Keratinocyte (primary cell): ENCODE measurements at regions not wholly inside any gene's neighbourhood (a gene's known extent, or its start where the extent isn't known, plus 50 kb on each side); places are given as distances from the start of the nearest gene placed in this dataset.
"Not testable (repeated sequence)": the region's sequence is repeated elsewhere in the genome, so short reads cannot be mapped to it uniquely, and the experiment has no call there.

Experiments
- DNase-seq: peaks from one replicate; pipeline ENCODE4 v3.0.0-alpha.2; 2011; ENCODE audit warnings: low read depth, missing footprints, low spot score
- FAIRE-seq: peaks from 2 replicates; lab custom pipeline; 2011; peaks lifted over from hg19 to GRCh38; lab: Jason Lieb, UNC
- H2AFZ ChIP-seq: 2 replicates; pipeline ENCODE4 v1.6.0; 2012; ENCODE audit warnings: low read length, control low read depth, inconsistent platforms; ENCODE audit not compliant: control insufficient read depth
- H3K27ac ChIP-seq: 2 replicates; pipeline ENCODE4 v1.5.1; 2011; ENCODE audit warnings: low read length; ENCODE audit not compliant: control insufficient read depth, insufficient read depth
- H3K27me3 ChIP-seq: 3 replicates; pipeline ENCODE4 v1.6.0; 2011; ENCODE audit warnings: low read length; ENCODE audit not compliant: control insufficient read depth, insufficient read depth; ENCODE audit errors: extremely low read depth
- H3K36me3 ChIP-seq, 2 experiments: 2 replicates in 1 of 2; 3 replicates in 1 of 2; pipeline ENCODE4 v1.5.1; 2011; ENCODE audit warnings: low read length in 2 of 2, mild to moderate bottlenecking in 1 of 2; ENCODE audit not compliant: control insufficient read depth in 2 of 2, insufficient read depth in 2 of 2; ENCODE audit errors: extremely low read depth in 1 of 2
- H3K4me1 ChIP-seq: 3 replicates; pipeline ENCODE4 v1.5.1; 2011; ENCODE audit warnings: low read length; ENCODE audit not compliant: control insufficient read depth, insufficient read depth; ENCODE audit errors: extremely low read depth
- H3K4me2 ChIP-seq: 3 replicates; pipeline ENCODE4 v1.6.0; 2011; ENCODE audit warnings: low read depth, low read length; ENCODE audit not compliant: control insufficient read depth, insufficient read depth; ENCODE audit errors: extremely low read depth
- H3K4me3 ChIP-seq, 3 experiments: fragments of 200-600 bp in 1 of 3; sonication (generic) in 1 of 3; 2 replicates in 2 of 3; 3 replicates in 1 of 3; pipeline ENCODE4 v1.5.1; 2011 to 2016; ENCODE audit warnings: low read length in 3 of 3, mild to moderate bottlenecking in 3 of 3, control low read depth in 2 of 3, inconsistent platforms in 1 of 3, low read depth in 1 of 3, mixed read lengths in 1 of 3, mixed run types in 1 of 3, moderate library complexity in 1 of 3; ENCODE audit not compliant: control insufficient read depth in 2 of 3, insufficient read depth in 2 of 3; ENCODE audit errors: extremely low read depth in 1 of 3
- H3K79me2 ChIP-seq: 2 replicates; pipeline ENCODE4 v1.6.0; 2012; ENCODE audit warnings: low read length; ENCODE audit not compliant: control insufficient read depth, insufficient read depth
- H3K9ac ChIP-seq: 3 replicates; pipeline ENCODE4 v1.6.0; 2011; ENCODE audit warnings: low read length; ENCODE audit not compliant: control insufficient read depth, insufficient read depth; ENCODE audit errors: extremely low read depth
- H3K9me1 ChIP-seq: 3 replicates; pipeline ENCODE4 v1.6.0; 2011; ENCODE audit warnings: low read length; ENCODE audit not compliant: control insufficient read depth, insufficient read depth; ENCODE audit errors: extremely low read depth
- H3K9me3 ChIP-seq: 2 replicates; pipeline ENCODE4 v1.5.1; 2012; ENCODE audit warnings: low read depth, low read length; ENCODE audit not compliant: control insufficient read depth
- H4K20me1 ChIP-seq: 3 replicates; pipeline ENCODE4 v1.6.0; 2011; ENCODE audit warnings: low read length; ENCODE audit not compliant: control insufficient read depth, insufficient read depth; ENCODE audit errors: extremely low read depth
- dilution Hi-C: fragments of 300-500 bp; cut with MboI; formaldehyde crosslinking; loops from one replicate; pipeline ENCODE4 v1.7.0; 2020; ENCODE audit warnings: low sequenced_read_pairs; ENCODE audit not compliant: extremely low pct_ligation_motif_present

DNA sequence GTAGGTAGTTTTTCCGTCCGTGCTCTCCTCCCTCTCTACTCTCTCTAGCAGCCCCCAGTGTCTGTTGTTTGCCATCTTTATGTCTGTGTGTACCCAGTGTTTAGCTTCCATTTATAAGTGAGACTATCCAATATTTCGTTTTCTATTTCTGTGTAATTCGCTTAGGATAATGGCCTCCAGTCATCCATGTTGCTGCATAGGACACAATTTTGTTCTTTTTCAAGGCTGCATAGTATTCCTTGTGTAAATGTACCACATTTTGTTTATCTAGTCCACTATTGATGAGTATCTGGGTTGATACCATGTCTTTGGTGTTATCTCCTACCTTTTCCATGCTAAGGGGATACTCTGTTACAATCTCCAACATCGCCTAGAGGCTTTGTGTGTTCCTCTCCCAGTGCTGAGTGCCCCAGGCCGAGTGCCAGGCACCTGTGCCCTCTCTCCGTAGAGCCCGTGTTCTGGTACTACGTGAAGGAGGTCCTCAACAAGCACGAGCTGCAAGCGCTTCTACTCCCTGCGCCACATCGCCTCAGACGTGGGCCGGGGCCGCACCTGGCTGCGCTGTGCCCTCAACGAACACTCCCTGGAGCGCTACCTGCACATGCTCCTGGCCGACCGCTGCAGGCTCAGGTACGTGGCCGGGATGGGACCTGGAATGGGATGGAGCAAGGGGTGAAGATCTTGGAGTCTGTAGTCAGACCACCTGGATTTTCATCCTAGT, 51.0 kb downstream of the NPIPB11 start:
- H3K9me3 ChIP-seq, H3K4me2 ChIP-seq, H3K4me1 ChIP-seq, H3K27ac ChIP-seq, H3K4me3 ChIP-seq, dilution Hi-C loops, DNase-seq, H3K27me3 ChIP-seq, H3K9me1 ChIP-seq, FAIRE-seq, H3K9ac ChIP-seq, H3K79me2 ChIP-seq, H3K36me3 ChIP-seq, H4K20me1 ChIP-seq, H2AFZ ChIP-seq: not testable (repeated sequence)

DNA sequence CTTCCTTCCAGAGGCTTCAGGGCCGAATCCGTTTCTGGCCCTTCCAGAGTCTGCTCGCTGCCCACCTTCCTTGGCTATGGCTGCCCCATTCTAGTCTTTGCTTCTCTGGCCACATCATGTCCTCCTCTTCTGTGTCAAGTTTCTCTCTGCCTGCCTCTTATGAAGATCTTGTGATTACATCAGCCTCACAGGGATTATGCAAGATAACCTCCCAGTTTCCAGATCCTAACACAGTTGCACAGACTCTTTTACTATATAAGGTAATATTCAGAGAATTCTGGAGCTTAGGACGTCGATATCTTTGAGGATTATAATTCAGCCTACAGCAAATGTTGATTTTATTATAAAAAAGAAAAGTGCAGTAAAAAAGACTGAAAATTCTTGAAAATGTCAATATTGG, 52.1 kb downstream of the NPIPB11 start:
- FAIRE-seq, H3K4me1 ChIP-seq, H3K79me2 ChIP-seq, H3K27me3 ChIP-seq, DNase-seq, H3K4me3 ChIP-seq, H2AFZ ChIP-seq, H3K4me2 ChIP-seq, H4K20me1 ChIP-seq, dilution Hi-C loops, H3K9ac ChIP-seq, H3K36me3 ChIP-seq, H3K9me1 ChIP-seq, H3K27ac ChIP-seq, H3K9me3 ChIP-seq: not testable (repeated sequence)

DNA sequence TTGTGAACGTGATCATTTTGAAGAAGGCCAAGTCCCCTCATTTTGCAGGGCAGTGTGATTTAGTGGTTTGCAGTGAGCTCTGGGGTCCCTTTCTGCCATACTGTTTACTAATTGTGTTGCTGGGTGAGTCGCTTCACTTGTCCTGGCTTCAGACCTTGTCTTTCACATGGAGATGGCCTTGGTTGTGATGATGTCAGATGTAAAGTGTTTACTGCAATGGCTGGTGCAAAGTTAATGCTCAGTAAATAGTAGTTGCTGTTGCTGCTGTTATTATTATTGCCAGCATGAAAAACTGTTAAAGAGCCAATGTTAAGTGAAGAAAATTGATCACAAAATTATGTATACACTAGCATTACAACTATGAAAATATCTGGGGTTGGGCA, 53.9 kb downstream of the NPIPB11 start:
- H3K27ac ChIP-seq, H2AFZ ChIP-seq, H3K9ac ChIP-seq, H3K4me3 ChIP-seq, H3K9me1 ChIP-seq, dilution Hi-C loops, H3K4me1 ChIP-seq, DNase-seq, FAIRE-seq, H4K20me1 ChIP-seq, H3K36me3 ChIP-seq, H3K27me3 ChIP-seq, H3K9me3 ChIP-seq, H3K4me2 ChIP-seq, H3K79me2 ChIP-seq: not testable (repeated sequence)

DNA sequence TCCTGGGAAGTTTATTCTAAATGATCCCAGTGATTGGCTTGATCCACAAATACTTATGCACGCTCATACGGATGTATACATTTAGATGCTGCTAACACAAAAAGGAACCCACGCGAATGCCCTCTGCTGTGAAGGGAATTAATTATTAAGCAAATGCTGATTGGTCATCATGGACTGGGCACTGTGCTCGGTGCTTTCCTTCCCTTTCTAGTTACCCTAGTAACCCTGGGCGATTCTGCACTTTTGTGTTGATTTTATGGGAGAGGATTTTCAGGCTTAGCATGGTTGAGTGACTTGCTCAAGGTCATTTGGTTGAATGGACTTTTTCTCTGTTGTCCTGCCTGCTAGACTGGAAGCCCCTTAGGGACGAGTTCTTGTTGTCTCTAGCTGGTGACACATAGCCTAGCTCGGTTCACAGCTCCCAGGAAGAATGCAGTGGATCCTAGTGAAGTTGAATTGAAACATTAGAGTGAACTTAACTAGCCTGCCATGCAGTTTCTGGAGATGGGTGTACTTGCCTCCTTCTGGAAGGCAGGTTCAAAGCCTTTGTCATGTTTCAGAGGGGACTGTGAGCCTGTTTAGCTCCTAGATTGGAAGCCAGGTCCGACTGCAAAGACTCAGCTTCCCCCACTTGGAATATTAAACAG, 54.4 kb downstream of the NPIPB11 start:
- FAIRE-seq, DNase-seq, H3K9ac ChIP-seq, H3K4me2 ChIP-seq, H3K9me3 ChIP-seq, H3K36me3 ChIP-seq, dilution Hi-C loops, H3K4me3 ChIP-seq, H3K27me3 ChIP-seq, H3K27ac ChIP-seq, H3K79me2 ChIP-seq, H4K20me1 ChIP-seq, H3K4me1 ChIP-seq, H3K9me1 ChIP-seq, H2AFZ ChIP-seq: not testable (repeated sequence)

DNA sequence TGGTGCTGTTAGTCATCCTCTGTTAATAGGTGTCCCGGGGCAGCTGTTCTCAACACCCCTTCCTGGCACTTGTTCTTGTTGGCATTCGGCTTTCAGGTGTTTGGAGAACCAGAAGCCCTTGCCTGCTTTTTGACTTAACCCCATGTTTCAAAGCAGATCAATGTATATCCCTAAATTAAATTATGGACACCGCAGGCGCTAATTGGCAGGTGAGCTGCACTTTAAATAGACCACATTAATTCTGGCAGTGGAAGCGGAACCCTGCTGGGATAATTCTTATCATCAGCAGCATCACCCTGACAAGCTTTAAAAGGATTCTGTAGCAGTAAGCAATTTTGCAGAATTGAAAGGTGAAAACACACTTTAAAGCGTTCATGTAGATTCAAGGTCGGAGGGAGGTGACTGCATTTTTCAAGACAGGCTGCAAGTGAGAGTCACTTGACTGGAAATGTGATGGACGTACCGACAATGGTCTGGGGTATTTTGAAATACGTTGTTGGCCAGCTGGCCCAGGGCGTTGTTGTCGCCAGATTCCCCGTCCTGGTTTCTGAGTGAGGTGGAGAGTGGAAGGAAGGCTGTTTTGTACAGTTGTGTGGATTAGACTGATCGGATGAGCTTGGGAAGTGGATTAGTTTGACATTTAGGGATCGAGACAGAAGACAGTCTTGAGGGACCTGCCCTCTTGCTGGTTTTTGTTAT, 55.1 kb downstream of the NPIPB11 start:
- H3K4me3 ChIP-seq, H3K9ac ChIP-seq, H3K27me3 ChIP-seq, H3K79me2 ChIP-seq, H4K20me1 ChIP-seq, H3K36me3 ChIP-seq, H3K27ac ChIP-seq, dilution Hi-C loops, H2AFZ ChIP-seq, H3K9me1 ChIP-seq, H3K4me2 ChIP-seq, H3K4me1 ChIP-seq, H3K9me3 ChIP-seq, DNase-seq, FAIRE-seq: not testable (repeated sequence)
